ENCODE measurements at regions not wholly inside any gene's neighbourhood (a gene's known extent, or its start where the extent isn't known, plus 50 kb on each side); places are given as distances from the start of the nearest gene placed in this dataset.

DNA sequence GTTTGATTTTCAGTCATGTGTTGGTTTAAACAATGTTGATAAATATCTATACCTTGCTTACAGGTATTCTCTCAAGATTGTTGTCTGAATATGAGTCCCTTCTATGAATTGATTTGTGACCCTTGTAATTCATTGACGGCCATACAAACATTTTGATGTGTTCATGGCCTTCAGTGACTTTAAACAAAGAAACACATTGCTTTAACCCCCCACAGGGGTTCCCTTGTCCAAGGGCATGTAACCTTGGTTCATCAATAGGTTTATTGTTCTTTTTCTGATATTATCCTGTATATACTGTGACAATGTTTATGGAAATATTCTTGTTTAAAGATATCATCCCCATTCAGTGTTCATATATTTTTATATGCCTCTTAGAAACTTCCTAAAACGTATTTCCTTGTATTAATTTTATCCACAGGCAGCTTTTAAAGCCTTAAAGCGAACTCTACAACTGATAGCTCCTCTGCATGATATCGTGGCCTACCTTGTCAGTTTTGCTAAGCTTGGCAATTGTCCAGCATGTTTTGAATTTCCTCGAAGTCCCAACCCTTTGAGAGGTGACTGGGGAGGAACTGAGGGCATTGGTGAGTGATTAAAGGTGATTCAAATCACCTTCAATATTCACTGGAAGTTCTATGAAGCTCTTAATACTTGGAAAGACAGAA, 87.0 kb downstream of the CD164 start:
- TF ChIP-seq RAD21 (IDR thresholded peaks at IDR 0.05; ENCODE audit: low read depth): no peak
- TF ChIP-seq YY1 (IDR thresholded peaks at IDR 0.05; ENCODE audit: low read depth): no peak
- TF ChIP-seq TCF12 (IDR thresholded peaks at IDR 0.05; ENCODE audit: low read depth): no peak
- TF ChIP-seq, protein P1, sequence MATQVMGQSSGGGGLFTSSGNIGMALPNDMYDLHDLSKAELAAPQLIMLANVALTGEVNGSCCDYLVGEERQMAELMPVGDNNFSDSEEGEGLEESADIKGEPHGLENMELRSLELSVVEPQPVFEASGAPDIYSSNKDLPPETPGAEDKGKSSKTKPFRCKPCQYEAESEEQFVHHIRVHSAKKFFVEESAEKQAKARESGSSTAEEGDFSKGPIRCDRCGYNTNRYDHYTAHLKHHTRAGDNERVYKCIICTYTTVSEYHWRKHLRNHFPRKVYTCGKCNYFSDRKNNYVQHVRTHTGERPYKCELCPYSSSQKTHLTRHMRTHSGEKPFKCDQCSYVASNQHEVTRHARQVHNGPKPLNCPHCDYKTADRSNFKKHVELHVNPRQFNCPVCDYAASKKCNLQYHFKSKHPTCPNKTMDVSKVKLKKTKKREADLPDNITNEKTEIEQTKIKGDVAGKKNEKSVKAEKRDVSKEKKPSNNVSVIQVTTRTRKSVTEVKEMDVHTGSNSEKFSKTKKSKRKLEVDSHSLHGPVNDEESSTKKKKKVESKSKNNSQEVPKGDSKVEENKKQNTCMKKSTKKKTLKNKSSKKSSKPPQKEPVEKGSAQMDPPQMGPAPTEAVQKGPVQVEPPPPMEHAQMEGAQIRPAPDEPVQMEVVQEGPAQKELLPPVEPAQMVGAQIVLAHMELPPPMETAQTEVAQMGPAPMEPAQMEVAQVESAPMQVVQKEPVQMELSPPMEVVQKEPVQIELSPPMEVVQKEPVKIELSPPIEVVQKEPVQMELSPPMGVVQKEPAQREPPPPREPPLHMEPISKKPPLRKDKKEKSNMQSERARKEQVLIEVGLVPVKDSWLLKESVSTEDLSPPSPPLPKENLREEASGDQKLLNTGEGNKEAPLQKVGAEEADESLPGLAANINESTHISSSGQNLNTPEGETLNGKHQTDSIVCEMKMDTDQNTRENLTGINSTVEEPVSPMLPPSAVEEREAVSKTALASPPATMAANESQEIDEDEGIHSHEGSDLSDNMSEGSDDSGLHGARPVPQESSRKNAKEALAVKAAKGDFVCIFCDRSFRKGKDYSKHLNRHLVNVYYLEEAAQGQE (IDR thresholded peaks at IDR 0.05; ENCODE audit: low read depth): no peak
- no peak for TF ChIP-seq NFIC (IDR thresholded peaks at IDR 0.05)
- TF ChIP-seq CEBPB (IDR thresholded peaks at IDR 0.05): no peak
